ENCODE measurements at regions not wholly inside any gene's neighbourhood (a gene's known extent, or its start where the extent isn't known, plus 50 kb on each side); places are given as distances from the start of the nearest gene placed in this dataset.
A peak's percentile ranks its signal among the peaks of the same experiment; 100 is the strongest.

DNA sequence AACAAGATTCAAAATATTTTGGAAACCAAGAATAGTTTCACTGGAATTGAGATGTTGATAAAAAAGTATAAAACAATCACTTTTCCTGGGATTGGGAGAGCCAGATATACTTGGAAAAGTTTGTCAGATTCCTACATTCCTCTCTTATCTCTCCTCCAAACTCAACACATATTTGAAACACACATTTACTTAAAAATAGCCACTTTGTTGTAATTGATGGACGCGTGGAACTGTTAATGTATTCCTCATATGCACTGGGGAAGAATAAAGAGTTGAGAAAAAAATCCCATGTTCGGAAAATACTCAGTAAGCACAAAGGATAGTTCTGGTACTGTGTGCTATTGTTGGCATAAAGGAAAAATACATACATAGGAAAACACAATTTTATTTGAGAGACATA is 195.6 kb upstream of the FLRT2 start:
- TF ChIP-seq, protein P1, sequence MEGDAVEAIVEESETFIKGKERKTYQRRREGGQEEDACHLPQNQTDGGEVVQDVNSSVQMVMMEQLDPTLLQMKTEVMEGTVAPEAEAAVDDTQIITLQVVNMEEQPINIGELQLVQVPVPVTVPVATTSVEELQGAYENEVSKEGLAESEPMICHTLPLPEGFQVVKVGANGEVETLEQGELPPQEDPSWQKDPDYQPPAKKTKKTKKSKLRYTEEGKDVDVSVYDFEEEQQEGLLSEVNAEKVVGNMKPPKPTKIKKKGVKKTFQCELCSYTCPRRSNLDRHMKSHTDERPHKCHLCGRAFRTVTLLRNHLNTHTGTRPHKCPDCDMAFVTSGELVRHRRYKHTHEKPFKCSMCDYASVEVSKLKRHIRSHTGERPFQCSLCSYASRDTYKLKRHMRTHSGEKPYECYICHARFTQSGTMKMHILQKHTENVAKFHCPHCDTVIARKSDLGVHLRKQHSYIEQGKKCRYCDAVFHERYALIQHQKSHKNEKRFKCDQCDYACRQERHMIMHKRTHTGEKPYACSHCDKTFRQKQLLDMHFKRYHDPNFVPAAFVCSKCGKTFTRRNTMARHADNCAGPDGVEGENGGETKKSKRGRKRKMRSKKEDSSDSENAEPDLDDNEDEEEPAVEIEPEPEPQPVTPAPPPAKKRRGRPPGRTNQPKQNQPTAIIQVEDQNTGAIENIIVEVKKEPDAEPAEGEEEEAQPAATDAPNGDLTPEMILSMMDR (IDR thresholded peaks at IDR 0.05; ENCODE audit: low read length, missing control alignments) = no peak
- DNase-seq (ENCODE audit: low read depth) = peak; percentile 3
- H3K4me3 ChIP-seq (replicated peaks; ENCODE audit: low read depth, low read length) = no peak overlapping the region

DNA sequence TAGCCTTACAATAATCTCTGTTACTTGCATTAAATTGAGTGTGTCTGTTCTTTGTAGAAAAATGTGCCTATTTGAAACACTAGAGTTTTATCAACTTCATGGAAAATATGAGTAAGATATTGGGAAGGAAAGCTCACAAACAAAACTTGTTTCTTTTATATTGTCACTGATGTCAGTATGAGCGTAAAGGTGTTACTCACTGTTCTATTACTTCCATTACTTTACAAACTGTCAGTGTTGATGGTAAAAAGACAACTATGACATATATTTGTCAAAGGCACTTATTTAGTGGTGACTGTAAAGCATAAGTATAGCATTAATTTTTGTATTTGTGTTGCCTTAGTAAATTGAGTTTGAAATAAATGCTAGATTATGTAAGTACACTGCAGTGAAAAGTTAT is 193.7 kb upstream of the FLRT2 start:
- DNase-seq (ENCODE audit: low read depth) = no peak
- TF ChIP-seq, protein P1 (IDR thresholded peaks at IDR 0.05; ENCODE audit: low read length, missing control alignments) = no peak
- H3K4me3 ChIP-seq (replicated peaks; ENCODE audit: low read depth, low read length) = no peak overlapping the region

GRCh38 chr14:85336817-85337216 is 193.1 kb upstream of the FLRT2 start:
- DNase-seq (ENCODE audit: low read depth) = peak; percentile 24
- TF ChIP-seq, protein P1 (IDR thresholded peaks at IDR 0.05; ENCODE audit: low read length, missing control alignments) = no peak
- no peak overlapping the region for H3K4me3 ChIP-seq (replicated peaks; ENCODE audit: low read depth, low read length)

GRCh38 chr14:85338895-85339294 is 191.0 kb upstream of the FLRT2 start:
- no peak for DNase-seq (ENCODE audit: low read depth)
- no peak overlapping the region for H3K4me3 ChIP-seq (replicated peaks; ENCODE audit: low read depth, low read length)
- TF ChIP-seq, protein P1 (IDR thresholded peaks at IDR 0.05; ENCODE audit: low read length, missing control alignments) = no peak

GRCh38 chr14:85342858-85343607 is 186.9 kb upstream of the FLRT2 start:
- H3K4me3 ChIP-seq (replicated peaks; ENCODE audit: low read depth, low read length) = no peak overlapping the region
- TF ChIP-seq, protein P1 (IDR thresholded peaks at IDR 0.05; ENCODE audit: low read length, missing control alignments) = no peak
- DNase-seq (ENCODE audit: low read depth) = peak; percentile 12

DNA sequence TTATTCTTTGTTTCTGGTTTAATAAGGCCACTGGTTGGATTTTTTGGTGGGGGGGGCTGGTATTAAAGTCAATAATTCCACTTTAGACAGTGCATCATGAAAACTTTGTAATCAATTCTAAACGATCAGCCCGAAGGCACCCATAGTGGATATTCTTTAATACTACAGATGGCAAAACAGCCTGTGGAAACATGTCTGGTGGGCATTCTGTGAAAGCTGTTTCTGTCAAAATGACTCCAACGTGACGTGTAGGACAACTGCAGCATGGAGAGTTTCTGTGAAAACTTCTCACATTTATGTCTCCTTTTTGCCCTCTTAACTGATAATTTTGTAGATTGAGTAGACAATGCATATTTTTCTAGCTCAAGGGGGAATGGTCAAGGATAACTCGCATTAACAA is 185.8 kb upstream of the FLRT2 start:
- no peak for DNase-seq (ENCODE audit: low read depth)

More for the DNA sequence above, 185.8 kb upstream of the FLRT2 start:
- H3K4me3 ChIP-seq (replicated peaks; ENCODE audit: low read depth, low read length) = no peak overlapping the region
- TF ChIP-seq, protein P1 (IDR thresholded peaks at IDR 0.05; ENCODE audit: low read length, missing control alignments) = no peak

All from fibroblast of pulmonary artery (primary cell).